ENCODE measurements at regions not wholly inside any gene's neighbourhood (a gene's known extent, or its start where the extent isn't known, plus 50 kb on each side); places are given as distances from the start of the nearest gene placed in this dataset.

DNA sequence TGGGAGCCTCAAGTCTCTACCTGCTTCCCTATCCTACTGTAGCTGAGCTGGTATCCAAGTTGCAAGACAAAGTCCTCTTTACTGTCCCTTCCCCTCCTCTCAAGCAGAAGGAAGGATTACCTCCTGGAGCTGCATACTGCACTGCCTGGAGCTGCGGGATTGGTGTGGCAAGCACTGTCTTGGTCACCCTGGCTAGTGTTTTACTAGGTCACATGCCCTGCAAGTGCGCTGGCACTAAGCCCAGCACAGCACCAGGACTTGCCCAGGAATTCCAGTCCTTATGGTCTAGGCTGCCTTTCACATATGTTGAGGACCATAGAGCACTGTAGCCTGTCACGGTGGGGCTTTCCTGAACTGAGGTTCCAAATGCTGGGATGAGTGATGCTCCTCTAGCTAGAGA is 227.3 kb upstream of the ZC4H2 start:
- Mint-ChIP-seq H3K27me3 (ENCODE audit: low read depth in 3 of 3) (peaks cover 0 to 3% (median 0%) of the 10 kb centered on the region in 3 donors), H3K4me3 (no peak overlapping the region), H3K9me3 (peaks cover 0 to 5% (median 4%) of the 10 kb centered on the region in 7 donors), H3K27ac (no peak overlapping the region), H3K4me1 (no peaks in the 10 kb centered on the region), H3K36me3 (no peaks in the 10 kb centered on the region)
- TF ChIP-seq, protein P1, sequence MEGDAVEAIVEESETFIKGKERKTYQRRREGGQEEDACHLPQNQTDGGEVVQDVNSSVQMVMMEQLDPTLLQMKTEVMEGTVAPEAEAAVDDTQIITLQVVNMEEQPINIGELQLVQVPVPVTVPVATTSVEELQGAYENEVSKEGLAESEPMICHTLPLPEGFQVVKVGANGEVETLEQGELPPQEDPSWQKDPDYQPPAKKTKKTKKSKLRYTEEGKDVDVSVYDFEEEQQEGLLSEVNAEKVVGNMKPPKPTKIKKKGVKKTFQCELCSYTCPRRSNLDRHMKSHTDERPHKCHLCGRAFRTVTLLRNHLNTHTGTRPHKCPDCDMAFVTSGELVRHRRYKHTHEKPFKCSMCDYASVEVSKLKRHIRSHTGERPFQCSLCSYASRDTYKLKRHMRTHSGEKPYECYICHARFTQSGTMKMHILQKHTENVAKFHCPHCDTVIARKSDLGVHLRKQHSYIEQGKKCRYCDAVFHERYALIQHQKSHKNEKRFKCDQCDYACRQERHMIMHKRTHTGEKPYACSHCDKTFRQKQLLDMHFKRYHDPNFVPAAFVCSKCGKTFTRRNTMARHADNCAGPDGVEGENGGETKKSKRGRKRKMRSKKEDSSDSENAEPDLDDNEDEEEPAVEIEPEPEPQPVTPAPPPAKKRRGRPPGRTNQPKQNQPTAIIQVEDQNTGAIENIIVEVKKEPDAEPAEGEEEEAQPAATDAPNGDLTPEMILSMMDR (IDR thresholded peaks at IDR 0.05) = no peak
- H3K9ac ChIP-seq (ENCODE audit: insufficient read depth, low read length, poor library complexity, severe bottlenecking) = no peak overlapping the region
- H3K4me3 ChIP-seq (replicated peaks in 1 of 3; ENCODE audit: low read depth in 2 of 3, low read length in 3 of 3) = no peak overlapping the region
- H3K4me2 ChIP-seq (replicated peaks; ENCODE audit: extremely low read depth, low read length, poor library complexity, severe bottlenecking) = no peak overlapping the region
- H3K79me2 ChIP-seq (ENCODE audit: insufficient read depth, low read length) = no peaks in the 10 kb centered on the region
- no peak for DNase-seq
- no peak overlapping the region for H3K27ac ChIP-seq (ENCODE audit: low read depth in 1 of 2, low read length in 2 of 2)
- H3K9me3 ChIP-seq (replicated peaks in 1 of 2; ENCODE audit: control insufficient read depth in 1 of 2, insufficient read depth in 1 of 2, low read length in 2 of 2) = peaks cover 0 to 16% of the 10 kb centered on the region in 2 donors
- no peak overlapping the region for H2AFZ ChIP-seq (ENCODE audit: insufficient read depth, low read depth, low read length, poor library complexity, severe bottlenecking)
- H3K36me3 ChIP-seq (replicated peaks in 1 of 2; ENCODE audit: control insufficient read depth in 1 of 2, insufficient read depth in 2 of 2, low read length in 2 of 2) = no peaks in the 10 kb centered on the region
- 70% methylated on average over 2 of the region's 3 CpGs for WGBS (ENCODE audit: insufficient coverage)
- intact Hi-C loops (cut with micrococcal nuclease) = no loop called here
- H3K4me1 ChIP-seq (ENCODE audit: control insufficient read depth in 1 of 2, insufficient read depth in 2 of 2, low read length in 2 of 2) = no peaks in the 10 kb centered on the region
- H3K27me3 ChIP-seq (ENCODE audit: control insufficient read depth in 2 of 2, insufficient read depth in 2 of 2, low read length in 2 of 2) = no peaks in the 10 kb centered on the region
- H4K20me1 ChIP-seq (ENCODE audit: insufficient read depth, low read length) = no peaks in the 10 kb centered on the region

DNA sequence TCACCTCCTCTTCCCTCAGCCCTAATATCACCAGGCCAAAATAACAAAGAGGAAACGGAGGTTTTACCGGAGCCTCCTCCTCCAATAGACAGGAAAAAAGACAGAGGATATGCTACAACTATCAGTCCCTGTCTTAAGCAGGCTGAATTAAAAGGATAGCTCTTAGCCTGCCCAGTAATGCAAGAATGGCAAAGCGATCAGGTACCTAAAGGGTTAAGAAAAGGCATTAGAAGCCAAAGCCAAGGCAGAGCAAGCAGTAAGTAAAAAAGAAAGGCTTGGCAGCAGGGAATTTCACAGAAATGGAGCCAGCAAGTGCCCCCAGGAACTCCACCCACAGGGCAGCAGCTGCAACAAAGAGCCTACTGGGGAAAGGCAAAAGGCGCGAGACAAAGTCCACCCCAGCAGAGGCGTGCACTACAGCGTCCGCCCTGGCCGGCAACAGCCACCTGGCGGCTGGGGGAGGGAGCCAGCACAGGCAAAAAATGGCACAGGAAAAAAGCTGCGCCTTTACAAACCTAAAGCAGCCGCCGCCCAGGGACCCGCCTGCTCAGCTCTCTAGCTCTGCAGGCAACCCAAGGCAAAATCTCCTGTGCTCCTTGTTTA is 220.6 kb upstream of the ZC4H2 start:
- Histone ChIP-seq H3K79me2 (ENCODE audit: insufficient read depth, low read length) (no peaks in the 10 kb centered on the region), H4K20me1 (ENCODE audit: insufficient read depth, low read length) (no peaks in the 10 kb centered on the region), H3K27ac (ENCODE audit: low read depth in 1 of 2, low read length in 2 of 2) (no peak overlapping the region), H3K4me1 (ENCODE audit: control insufficient read depth in 1 of 2, insufficient read depth in 2 of 2, low read length in 2 of 2) (no peaks in the 10 kb centered on the region), H3K4me3 (replicated peaks in 1 of 3; ENCODE audit: low read depth in 2 of 3, low read length in 3 of 3) (no peak overlapping the region), H3K36me3 (replicated peaks in 1 of 2; ENCODE audit: control insufficient read depth in 1 of 2, insufficient read depth in 2 of 2, low read length in 2 of 2) (no peaks in the 10 kb centered on the region), H3K27me3 (ENCODE audit: control insufficient read depth in 2 of 2, insufficient read depth in 2 of 2, low read length in 2 of 2) (no peaks in the 10 kb centered on the region), H3K9me3 (replicated peaks in 1 of 2; ENCODE audit: control insufficient read depth in 1 of 2, insufficient read depth in 1 of 2, low read length in 2 of 2) (no peaks in the 10 kb centered on the region), H3K9ac (ENCODE audit: insufficient read depth, low read length, poor library complexity, severe bottlenecking) (no peak overlapping the region), H2AFZ (ENCODE audit: insufficient read depth, low read depth, low read length, poor library complexity, severe bottlenecking) (no peak overlapping the region), H3K4me2 (replicated peaks; ENCODE audit: extremely low read depth, low read length, poor library complexity, severe bottlenecking) (no peak overlapping the region)
- TF ChIP-seq, protein P1 (IDR thresholded peaks at IDR 0.05) = no peak
- Mint-ChIP-seq H3K4me1 (no peaks in the 10 kb centered on the region), H3K27me3 (ENCODE audit: low read depth in 3 of 3) (no peaks in the 10 kb centered on the region), H3K27ac (no peak overlapping the region), H3K9me3 (peaks cover 0 to 7% (median 2%) of the 10 kb centered on the region in 7 donors), H3K36me3 (no peaks in the 10 kb centered on the region), H3K4me3 (no peak overlapping the region)
- DNase-seq = no peak
- intact Hi-C loops (cut with micrococcal nuclease) = no loop called here
- WGBS (ENCODE audit: insufficient coverage) = 20% methylated on average over 2 of the region's 14 CpGs

Data from CD14-positive monocyte (primary cell).